ENCODE measurements at regions not wholly inside any gene's neighbourhood (a gene's known extent, or its start where the extent isn't known, plus 50 kb on each side); places are given as distances from the start of the nearest gene placed in this dataset.

- in situ Hi-C loops (cut with HindIII; ENCODE audit: low sequenced_read_pairs), result no loop called here
- DNase-seq (ENCODE audit: low read depth), result no peak
- TF ChIP-seq, protein P1, sequence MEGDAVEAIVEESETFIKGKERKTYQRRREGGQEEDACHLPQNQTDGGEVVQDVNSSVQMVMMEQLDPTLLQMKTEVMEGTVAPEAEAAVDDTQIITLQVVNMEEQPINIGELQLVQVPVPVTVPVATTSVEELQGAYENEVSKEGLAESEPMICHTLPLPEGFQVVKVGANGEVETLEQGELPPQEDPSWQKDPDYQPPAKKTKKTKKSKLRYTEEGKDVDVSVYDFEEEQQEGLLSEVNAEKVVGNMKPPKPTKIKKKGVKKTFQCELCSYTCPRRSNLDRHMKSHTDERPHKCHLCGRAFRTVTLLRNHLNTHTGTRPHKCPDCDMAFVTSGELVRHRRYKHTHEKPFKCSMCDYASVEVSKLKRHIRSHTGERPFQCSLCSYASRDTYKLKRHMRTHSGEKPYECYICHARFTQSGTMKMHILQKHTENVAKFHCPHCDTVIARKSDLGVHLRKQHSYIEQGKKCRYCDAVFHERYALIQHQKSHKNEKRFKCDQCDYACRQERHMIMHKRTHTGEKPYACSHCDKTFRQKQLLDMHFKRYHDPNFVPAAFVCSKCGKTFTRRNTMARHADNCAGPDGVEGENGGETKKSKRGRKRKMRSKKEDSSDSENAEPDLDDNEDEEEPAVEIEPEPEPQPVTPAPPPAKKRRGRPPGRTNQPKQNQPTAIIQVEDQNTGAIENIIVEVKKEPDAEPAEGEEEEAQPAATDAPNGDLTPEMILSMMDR (IDR thresholded peaks at IDR 0.05; ENCODE audit: low read depth, low read length, missing control alignments), result no peak
- H3K4me3 ChIP-seq (ENCODE audit: low read depth, low read length), result no peak overlapping the region
Measured at GRCh38 chr16:31819948-31820347, 53.7 kb upstream of the ZNF267 start.
